Progenitor cell of endocrine pancreas (in vitro differentiated cells): ENCODE measurements at regions not wholly inside any gene's neighbourhood (a gene's known extent, or its start where the extent isn't known, plus 50 kb on each side); places are given as distances from the start of the nearest gene placed in this dataset.
A peak's percentile ranks its signal among the peaks of the same experiment; 100 is the strongest.

Experiments
- DNase-seq: peaks from one replicate; pipeline ENCODE4 v3.0.0; 2021; ENCODE audit warnings: low spot score; ENCODE audit not compliant: unreplicated experiment
- H3K27ac Mint-ChIP-seq: 2 replicates; pipeline ENCODE4 v1.8.0; 2021; ENCODE audit warnings: mild to moderate bottlenecking, moderate library complexity, mixed read lengths
- H3K27me3 Mint-ChIP-seq: 2 replicates; pipeline ENCODE4 v1.8.0; 2021; ENCODE audit warnings: mixed read lengths
- H3K36me3 Mint-ChIP-seq: 2 replicates; pipeline ENCODE4 v1.8.0; 2022; ENCODE audit warnings: mixed read lengths; ENCODE audit not compliant: insufficient read depth
- H3K4me1 Mint-ChIP-seq: 2 replicates; pipeline ENCODE4 v1.8.0; 2021; ENCODE audit warnings: low read depth, mixed read lengths
- H3K4me3 Mint-ChIP-seq: 2 replicates; pipeline ENCODE4 v1.8.0; 2021; ENCODE audit warnings: low read depth, mild to moderate bottlenecking, moderate library complexity, mixed read lengths
- H3K9me3 Mint-ChIP-seq: 2 replicates; pipeline ENCODE4 v1.8.0; 2021; ENCODE audit warnings: low read depth, mixed read lengths
- CTCF ChIP-seq: fragments of 200-600 bp; sonication (generic); IDR thresholded peaks from one replicate; pipeline ENCODE4 v1.5.0; 2021; ENCODE audit warnings: antibody characterized with exemption, mild to moderate bottlenecking; ENCODE audit not compliant: unreplicated experiment

DNA sequence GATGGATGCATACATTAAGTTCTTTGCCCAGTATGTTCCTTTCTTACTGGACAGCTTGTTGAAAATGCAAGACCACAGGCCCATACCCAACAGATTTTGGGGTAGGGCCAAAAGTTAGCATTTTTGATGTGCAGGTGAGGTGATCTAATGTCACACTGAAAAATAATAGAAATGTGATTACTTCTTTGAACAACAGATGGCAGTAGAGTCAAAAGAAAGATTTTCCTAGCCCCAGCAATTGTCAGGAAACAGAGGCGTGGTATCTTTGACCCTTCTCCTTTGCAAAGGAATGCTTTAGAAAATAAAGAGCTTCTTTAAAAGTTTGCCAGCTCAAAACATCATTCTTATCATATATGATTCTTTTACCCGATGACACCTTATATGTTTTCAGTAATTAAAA lies 343.6 kb upstream of the SYT4 start:
- Mint-ChIP-seq H3K27ac (no peak overlapping the region), H3K9me3 (no peaks in the 10 kb centered on the region), H3K4me1 (no peaks in the 10 kb centered on the region), H3K36me3 (no peaks in the 10 kb centered on the region), H3K27me3 (peaks cover 5% of the 10 kb centered on the region), H3K4me3 (no peak overlapping the region)
- DNase-seq: no peak
- TF ChIP-seq CTCF: peak; percentile 76

- H3K4me3 Mint-ChIP-seq: no peak overlapping the region
- H3K27me3 Mint-ChIP-seq: peaks cover 5% of the 10 kb centered on the region
- no peak for DNase-seq
- H3K9me3 Mint-ChIP-seq: no peaks in the 10 kb centered on the region
- no peak for TF ChIP-seq CTCF
- H3K36me3 Mint-ChIP-seq: no peaks in the 10 kb centered on the region
- H3K4me1 Mint-ChIP-seq: peaks cover 6% of the 10 kb centered on the region
- H3K27ac Mint-ChIP-seq: no peak overlapping the region
Observed at GRCh38 chr18:43622024-43622423, 344.7 kb upstream of the SYT4 start.

- no peak overlapping the region for H3K4me3 Mint-ChIP-seq
- no peak for DNase-seq
- H3K36me3 Mint-ChIP-seq: no peaks in the 10 kb centered on the region
- peaks cover 6% of the 10 kb centered on the region for H3K4me1 Mint-ChIP-seq
- H3K27ac Mint-ChIP-seq: no peak overlapping the region
- H3K27me3 Mint-ChIP-seq: peaks cover 5% of the 10 kb centered on the region
- no peaks in the 10 kb centered on the region for H3K9me3 Mint-ChIP-seq
- no peak for TF ChIP-seq CTCF
Observed at GRCh38 chr18:43625582-43625981, 348.3 kb upstream of the SYT4 start.

GRCh38 chr18:43627848-43628530 lies 350.7 kb upstream of the SYT4 start:
- DNase-seq: no peak
- TF ChIP-seq CTCF: no peak
- no peak overlapping the region for H3K4me3 Mint-ChIP-seq
- H3K4me1 Mint-ChIP-seq: peaks cover 6% of the 10 kb centered on the region
- no peaks in the 10 kb centered on the region for H3K27me3 Mint-ChIP-seq
- H3K36me3 Mint-ChIP-seq: no peaks in the 10 kb centered on the region
- H3K9me3 Mint-ChIP-seq: no peaks in the 10 kb centered on the region
- H3K27ac Mint-ChIP-seq: no peak overlapping the region

DNA sequence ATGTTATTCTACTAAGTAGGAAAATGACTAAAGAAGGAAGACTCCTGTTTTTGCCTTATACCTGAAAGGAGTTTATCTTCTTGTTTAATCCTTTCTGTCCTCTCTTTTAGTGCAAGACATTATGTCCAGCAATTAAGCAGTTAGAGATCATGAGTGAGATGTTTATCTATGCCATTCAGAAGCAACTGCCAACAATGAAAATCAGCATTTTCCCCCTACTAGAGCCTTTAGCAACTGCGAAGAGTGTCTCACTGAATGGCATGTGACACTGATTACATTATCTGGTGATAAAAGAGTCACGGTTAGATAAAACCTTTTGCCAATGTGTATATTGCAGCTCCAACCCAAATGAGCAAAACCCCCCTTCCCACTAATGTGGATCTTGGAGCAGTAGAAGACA lies 357.7 kb upstream of the SYT4 start:
- Mint-ChIP-seq H3K4me1 (peaks cover 6% of the 10 kb centered on the region), H3K36me3 (no peaks in the 10 kb centered on the region), H3K27me3 (no peaks in the 10 kb centered on the region), H3K9me3 (peaks cover 5% of the 10 kb centered on the region), H3K4me3 (no peak overlapping the region), H3K27ac (no peak overlapping the region)
- TF ChIP-seq CTCF: no peak
- DNase-seq: no peak
